Gastrocnemius medialis (tissue), 4 donors: ENCODE measurements at regions not wholly inside any gene's neighbourhood (a gene's known extent, or its start where the extent isn't known, plus 50 kb on each side); places are given as distances from the start of the nearest gene placed in this dataset.

ENCODE experiments used
- POLR2A ChIP-seq, 2 donors: fragments of 450-650 bp; IDR thresholded peaks; one replicate each; pipeline ENCODE4 v1.6.1; 2017; ENCODE audit warnings: antibody characterized with exemption in 2 of 2, mild to moderate bottlenecking in 2 of 2, moderate library complexity in 2 of 2
- TF ChIP-seq, protein P1 (sequence below), 5 experiments: fragments of 450-650 bp in 3 of 5; fragments of 200-600 bp in 2 of 5; sonication (generic) in 2 of 5; IDR thresholded peaks in 4 of 5; conservative IDR thresholded peaks in 1 of 5; 1 replicate in 4 of 5; 2 replicates in 1 of 5; pipeline ENCODE4 v1.5.1; 2016 to 2019; ENCODE audit warnings: antibody characterized with exemption in 5 of 5, mild to moderate bottlenecking in 3 of 5, moderate library complexity in 3 of 5

DNA sequence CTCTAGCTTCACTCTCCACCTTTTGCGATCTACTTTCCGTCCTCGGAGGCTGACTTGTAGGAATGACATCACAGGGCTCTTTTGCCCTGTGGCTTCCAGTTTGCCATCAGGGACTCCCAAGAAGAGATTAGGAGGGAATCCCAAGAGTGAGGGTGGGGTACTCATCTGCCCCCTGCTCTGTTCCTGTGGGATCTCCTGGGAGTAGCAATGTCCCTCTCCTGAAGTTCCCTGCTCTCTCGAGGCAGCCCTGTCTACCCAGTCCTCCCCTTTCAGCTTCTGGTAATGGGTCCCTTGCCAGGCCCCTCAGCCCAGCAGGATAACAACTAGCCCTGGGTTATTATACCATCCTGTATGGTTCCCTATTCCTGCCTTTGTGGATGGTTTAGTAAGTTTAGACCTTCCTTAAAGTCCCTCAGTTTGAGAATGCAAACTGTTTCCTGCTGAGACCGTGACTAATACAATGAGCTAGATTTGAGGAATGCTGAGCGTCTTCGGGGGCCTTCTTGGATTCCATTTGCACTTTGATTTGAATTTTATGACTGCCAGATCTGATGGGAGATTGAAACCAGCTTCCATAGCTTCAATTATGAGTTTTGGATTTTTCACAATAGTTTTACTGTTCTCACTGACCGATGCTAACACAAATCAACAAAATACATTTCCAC lies 73.7 kb upstream of the IPO5 start:
- TF ChIP-seq, protein P1, sequence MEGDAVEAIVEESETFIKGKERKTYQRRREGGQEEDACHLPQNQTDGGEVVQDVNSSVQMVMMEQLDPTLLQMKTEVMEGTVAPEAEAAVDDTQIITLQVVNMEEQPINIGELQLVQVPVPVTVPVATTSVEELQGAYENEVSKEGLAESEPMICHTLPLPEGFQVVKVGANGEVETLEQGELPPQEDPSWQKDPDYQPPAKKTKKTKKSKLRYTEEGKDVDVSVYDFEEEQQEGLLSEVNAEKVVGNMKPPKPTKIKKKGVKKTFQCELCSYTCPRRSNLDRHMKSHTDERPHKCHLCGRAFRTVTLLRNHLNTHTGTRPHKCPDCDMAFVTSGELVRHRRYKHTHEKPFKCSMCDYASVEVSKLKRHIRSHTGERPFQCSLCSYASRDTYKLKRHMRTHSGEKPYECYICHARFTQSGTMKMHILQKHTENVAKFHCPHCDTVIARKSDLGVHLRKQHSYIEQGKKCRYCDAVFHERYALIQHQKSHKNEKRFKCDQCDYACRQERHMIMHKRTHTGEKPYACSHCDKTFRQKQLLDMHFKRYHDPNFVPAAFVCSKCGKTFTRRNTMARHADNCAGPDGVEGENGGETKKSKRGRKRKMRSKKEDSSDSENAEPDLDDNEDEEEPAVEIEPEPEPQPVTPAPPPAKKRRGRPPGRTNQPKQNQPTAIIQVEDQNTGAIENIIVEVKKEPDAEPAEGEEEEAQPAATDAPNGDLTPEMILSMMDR (IDR thresholded peaks at IDR 0.05 in 4 of 5, conservative IDR thresholded peaks at IDR 0.05 in 1 of 5): no peak
- TF ChIP-seq POLR2A (IDR thresholded peaks at IDR 0.05): no peak
